Neural cell (in vitro differentiated cells): ENCODE measurements at regions not wholly inside any gene's neighbourhood (a gene's known extent, or its start where the extent isn't known, plus 50 kb on each side); places are given as distances from the start of the nearest gene placed in this dataset.

Experiments used
- CTCF ChIP-seq: fragments of 450-650 bp; IDR thresholded peaks from 2 replicates; pipeline ENCODE4 v1.5.1; 2014; ENCODE audit warnings: antibody characterized with exemption, mild to moderate bottlenecking, moderate library complexity; ENCODE audit not compliant: poor library complexity, severe bottlenecking
- EP300 ChIP-seq: fragments of 450-650 bp; conservative IDR thresholded peaks from 2 replicates; pipeline ENCODE4 v1.6.1; 2014; ENCODE audit warnings: antibody characterized with exemption, mild to moderate bottlenecking, moderate library complexity; ENCODE audit not compliant: poor library complexity, severe bottlenecking
- EZH2 ChIP-seq: fragments of 200-600, 300-800 bp; shearing (Covaris generic), sonication (generic); IDR thresholded peaks from 2 replicates; pipeline ENCODE4 v1.6.1; 2014; ENCODE audit warnings: antibody characterized with exemption, low read length, borderline replicate concordance, mild to moderate bottlenecking; ENCODE audit not compliant: insufficient read depth, poor library complexity, severe bottlenecking
- POLR2AphosphoS5 ChIP-seq: IDR thresholded peaks from 2 replicates; pipeline ENCODE4 v1.6.1; 2012
- RAD21 ChIP-seq: fragments of 450-650 bp; conservative IDR thresholded peaks from 2 replicates; pipeline ENCODE4 v1.6.1; 2014; ENCODE audit warnings: antibody characterized with exemption, mild to moderate bottlenecking, moderate library complexity
- REST ChIP-seq: IDR thresholded peaks from 2 replicates; pipeline ENCODE4 v1.6.1; 2012; ENCODE audit warnings: borderline replicate concordance
- TAF1 ChIP-seq: IDR thresholded peaks from 2 replicates; pipeline ENCODE4 v1.6.1; 2012; ENCODE audit warnings: low read depth

GRCh38 chrX:146144039-146144438, 326.4 kb downstream of the SLITRK2 start:
- TF ChIP-seq CTCF, result no peak
- no peak for TF ChIP-seq POLR2AphosphoS5
- no peak for TF ChIP-seq REST
- TF ChIP-seq TAF1, result no peak
- TF ChIP-seq EP300, result no peak
- TF ChIP-seq EZH2, result no peak
- TF ChIP-seq RAD21, result no peak
